WTC11 (cell line): ENCODE measurements at regions not wholly inside any gene's neighbourhood (a gene's known extent, or its start where the extent isn't known, plus 50 kb on each side); places are given as distances from the start of the nearest gene placed in this dataset.
"Not testable (repeated sequence)": the region's sequence is repeated elsewhere in the genome, so short reads cannot be mapped to it uniquely, and the experiment has no call there.

Experiments used
- ATAC-seq: fragments of 200-7000 bp; cut with Tn5 transposase; 2 replicates; pipeline ENCODE4 v1.10.0; 2021; ENCODE audit warnings: mild to moderate bottlenecking, moderate library complexity
- CTCF ChIA-PET: fragments of 300-600 bp; sonication (Branson Sonifier 250); formaldehyde crosslinking; loops from one replicate; lab custom pipeline; 2021; ENCODE audit warnings: antibody characterized with exemption; lab: Charles Lee
- POLR2A ChIA-PET: fragments of 350-600 bp; sonication (Branson Sonifier 250); formaldehyde crosslinking; loops from one replicate; lab custom pipeline; 2021; ENCODE audit warnings: antibody characterized with exemption; lab: Charles Lee
- DNase-seq: peaks from one replicate; pipeline ENCODE4 v3.0.0; 2021; ENCODE audit warnings: low spot score
- H3K27ac Mint-ChIP-seq: 2 replicates; pipeline ENCODE4 v1.8.0; 2021; ENCODE audit warnings: mixed read lengths
- H3K27me3 Mint-ChIP-seq: 2 replicates; pipeline ENCODE4 v1.8.0; 2021; ENCODE audit warnings: low read depth, mild to moderate bottlenecking, moderate library complexity, mixed read lengths
- H3K36me3 Mint-ChIP-seq: 2 replicates; pipeline ENCODE4 v1.8.0; 2021; ENCODE audit warnings: mixed read lengths
- H3K4me1 Mint-ChIP-seq: 2 replicates; pipeline ENCODE4 v1.8.0; 2022; ENCODE audit warnings: mixed read lengths
- H3K4me3 Mint-ChIP-seq: 2 replicates; pipeline ENCODE4 v1.8.0; 2021; ENCODE audit warnings: mild to moderate bottlenecking, moderate library complexity, mixed read lengths
- H3K9me3 Mint-ChIP-seq: 2 replicates; pipeline ENCODE4 v1.8.0; 2021; ENCODE audit warnings: mixed read lengths
- ATF1 ChIP-seq: sonication (generic); formaldehyde crosslinking; IDR thresholded peaks from 2 replicates; pipeline ENCODE4 v1.8.1; 2023; ENCODE audit warnings: mild to moderate bottlenecking, moderate library complexity, missing genetic modification reagents
- EMX1 ChIP-seq: fragments of 250-450 bp; sonication (Bioruptor Pico); IDR thresholded peaks from 2 replicates; pipeline ENCODE4 v1.8.0; 2021; ENCODE audit warnings: mild to moderate bottlenecking
- GABPB1 ChIP-seq: sonication (generic); formaldehyde crosslinking; IDR thresholded peaks from 2 replicates; pipeline ENCODE4 v1.8.1; 2023; ENCODE audit warnings: mild to moderate bottlenecking, missing genetic modification reagents
- GTF2I ChIP-seq: fragments of 250-450 bp; sonication (Bioruptor Pico); conservative IDR thresholded peaks from 2 replicates; pipeline ENCODE4 v1.4.0; 2021; ENCODE audit warnings: mild to moderate bottlenecking
- MXD4 ChIP-seq: fragments of 250-450 bp; sonication (Bioruptor Pico); IDR thresholded peaks from 2 replicates; pipeline ENCODE4 v1.8.0; 2021; ENCODE audit warnings: mild to moderate bottlenecking, moderate library complexity, borderline replicate concordance
- NFYB ChIP-seq: sonication (generic); formaldehyde crosslinking; conservative IDR thresholded peaks from 2 replicates; pipeline ENCODE4 v1.8.0; 2022; ENCODE audit warnings: low read depth, missing genetic modification reagents
- OVOL2 ChIP-seq: fragments of 250-450 bp; sonication (Bioruptor Pico); IDR thresholded peaks from 2 replicates; pipeline ENCODE4 v1.9.0; 2021; ENCODE audit warnings: mild to moderate bottlenecking, borderline replicate concordance
- RORB ChIP-seq: fragments of 250-450 bp; sonication (Bioruptor Pico); IDR thresholded peaks from 2 replicates; pipeline ENCODE4 v1.9.0; 2021; ENCODE audit warnings: mild to moderate bottlenecking
- SMAD3 ChIP-seq: sonication (generic); formaldehyde crosslinking; IDR thresholded peaks from 2 replicates; pipeline ENCODE4 v1.8.0; 2022; ENCODE audit warnings: missing genetic modification reagents, mild to moderate bottlenecking, borderline replicate concordance
- SMAD4 ChIP-seq: sonication (generic); formaldehyde crosslinking; IDR thresholded peaks from 2 replicates; pipeline ENCODE4 v1.8.0; 2022; ENCODE audit warnings: mild to moderate bottlenecking, missing genetic modification reagents
- TP53 ChIP-seq: sonication (generic); formaldehyde crosslinking; IDR thresholded peaks from 2 replicates; pipeline ENCODE4 v1.8.1; 2023; ENCODE audit warnings: mild to moderate bottlenecking, missing genetic modification reagents
- ZNF416 ChIP-seq: fragments of 250-450 bp; sonication (Bioruptor Pico); IDR thresholded peaks from 2 replicates; pipeline ENCODE4 v1.9.0; 2021; ENCODE audit warnings: mild to moderate bottlenecking, inconsistent platforms
- TF ChIP-seq, protein P1 (sequence below): sonication (generic); formaldehyde crosslinking; IDR thresholded peaks from 2 replicates; pipeline ENCODE4 v1.8.1; 2023; ENCODE audit warnings: mild to moderate bottlenecking, missing genetic modification reagents
- TF ChIP-seq, protein P2 (sequence below): fragments of 250-450 bp; sonication (Bioruptor Pico); IDR thresholded peaks from 2 replicates; pipeline ENCODE4 v1.9.0; 2021; ENCODE audit warnings: mild to moderate bottlenecking
- TF ChIP-seq, protein P3 (sequence below): sonication (generic); formaldehyde crosslinking; IDR thresholded peaks from 2 replicates; pipeline ENCODE4 v1.8.0; 2023; ENCODE audit warnings: missing genetic modification reagents
- TF ChIP-seq, protein P4 (sequence below): sonication (generic); formaldehyde crosslinking; IDR thresholded peaks from 2 replicates; pipeline ENCODE4 v1.8.1; 2023; ENCODE audit warnings: mild to moderate bottlenecking, missing genetic modification reagents, borderline replicate concordance
- TF ChIP-seq, protein P5 (sequence below): fragments of 250-450 bp; sonication (Bioruptor Pico); IDR thresholded peaks from 2 replicates; pipeline ENCODE4 v1.8.0; 2021; ENCODE audit warnings: mild to moderate bottlenecking

DNA sequence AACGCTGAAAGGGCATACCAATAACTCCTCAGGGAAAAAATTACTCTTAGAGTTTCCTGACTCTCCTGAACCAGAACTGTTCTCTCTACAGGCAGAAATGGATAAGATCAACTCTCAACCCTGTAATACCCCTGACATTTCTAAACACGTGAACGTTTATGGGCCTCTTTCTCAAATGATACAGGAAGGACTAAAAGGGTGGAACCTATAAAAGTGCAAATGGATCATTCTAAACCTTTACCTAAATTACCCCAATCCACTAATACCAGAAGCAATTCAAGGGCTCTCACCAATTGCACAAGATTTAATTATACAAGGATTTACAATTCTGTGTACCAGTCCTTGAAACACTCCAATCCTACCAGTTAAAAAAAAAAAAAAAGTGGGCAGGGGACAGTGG, 98.0 kb upstream of the FAM174B start (continued):
- TF ChIP-seq, protein P1, sequence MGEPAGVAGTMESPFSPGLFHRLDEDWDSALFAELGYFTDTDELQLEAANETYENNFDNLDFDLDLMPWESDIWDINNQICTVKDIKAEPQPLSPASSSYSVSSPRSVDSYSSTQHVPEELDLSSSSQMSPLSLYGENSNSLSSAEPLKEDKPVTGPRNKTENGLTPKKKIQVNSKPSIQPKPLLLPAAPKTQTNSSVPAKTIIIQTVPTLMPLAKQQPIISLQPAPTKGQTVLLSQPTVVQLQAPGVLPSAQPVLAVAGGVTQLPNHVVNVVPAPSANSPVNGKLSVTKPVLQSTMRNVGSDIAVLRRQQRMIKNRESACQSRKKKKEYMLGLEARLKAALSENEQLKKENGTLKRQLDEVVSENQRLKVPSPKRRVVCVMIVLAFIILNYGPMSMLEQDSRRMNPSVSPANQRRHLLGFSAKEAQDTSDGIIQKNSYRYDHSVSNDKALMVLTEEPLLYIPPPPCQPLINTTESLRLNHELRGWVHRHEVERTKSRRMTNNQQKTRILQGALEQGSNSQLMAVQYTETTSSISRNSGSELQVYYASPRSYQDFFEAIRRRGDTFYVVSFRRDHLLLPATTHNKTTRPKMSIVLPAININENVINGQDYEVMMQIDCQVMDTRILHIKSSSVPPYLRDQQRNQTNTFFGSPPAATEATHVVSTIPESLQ: no peak
- TF ChIP-seq ATF1 (CRISPR knock-in tag) (no peak), RORB (CRISPR knock-in tag) (no peak)
- TF ChIP-seq, protein P2, sequence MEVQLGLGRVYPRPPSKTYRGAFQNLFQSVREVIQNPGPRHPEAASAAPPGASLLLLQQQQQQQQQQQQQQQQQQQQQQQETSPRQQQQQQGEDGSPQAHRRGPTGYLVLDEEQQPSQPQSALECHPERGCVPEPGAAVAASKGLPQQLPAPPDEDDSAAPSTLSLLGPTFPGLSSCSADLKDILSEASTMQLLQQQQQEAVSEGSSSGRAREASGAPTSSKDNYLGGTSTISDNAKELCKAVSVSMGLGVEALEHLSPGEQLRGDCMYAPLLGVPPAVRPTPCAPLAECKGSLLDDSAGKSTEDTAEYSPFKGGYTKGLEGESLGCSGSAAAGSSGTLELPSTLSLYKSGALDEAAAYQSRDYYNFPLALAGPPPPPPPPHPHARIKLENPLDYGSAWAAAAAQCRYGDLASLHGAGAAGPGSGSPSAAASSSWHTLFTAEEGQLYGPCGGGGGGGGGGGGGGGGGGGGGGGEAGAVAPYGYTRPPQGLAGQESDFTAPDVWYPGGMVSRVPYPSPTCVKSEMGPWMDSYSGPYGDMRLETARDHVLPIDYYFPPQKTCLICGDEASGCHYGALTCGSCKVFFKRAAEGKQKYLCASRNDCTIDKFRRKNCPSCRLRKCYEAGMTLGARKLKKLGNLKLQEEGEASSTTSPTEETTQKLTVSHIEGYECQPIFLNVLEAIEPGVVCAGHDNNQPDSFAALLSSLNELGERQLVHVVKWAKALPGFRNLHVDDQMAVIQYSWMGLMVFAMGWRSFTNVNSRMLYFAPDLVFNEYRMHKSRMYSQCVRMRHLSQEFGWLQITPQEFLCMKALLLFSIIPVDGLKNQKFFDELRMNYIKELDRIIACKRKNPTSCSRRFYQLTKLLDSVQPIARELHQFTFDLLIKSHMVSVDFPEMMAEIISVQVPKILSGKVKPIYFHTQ: no peak
- TF ChIP-seq, protein P3, sequence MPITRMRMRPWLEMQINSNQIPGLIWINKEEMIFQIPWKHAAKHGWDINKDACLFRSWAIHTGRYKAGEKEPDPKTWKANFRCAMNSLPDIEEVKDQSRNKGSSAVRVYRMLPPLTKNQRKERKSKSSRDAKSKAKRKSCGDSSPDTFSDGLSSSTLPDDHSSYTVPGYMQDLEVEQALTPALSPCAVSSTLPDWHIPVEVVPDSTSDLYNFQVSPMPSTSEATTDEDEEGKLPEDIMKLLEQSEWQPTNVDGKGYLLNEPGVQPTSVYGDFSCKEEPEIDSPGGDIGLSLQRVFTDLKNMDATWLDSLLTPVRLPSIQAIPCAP (CRISPR knock-in tag): no peak

DNA sequence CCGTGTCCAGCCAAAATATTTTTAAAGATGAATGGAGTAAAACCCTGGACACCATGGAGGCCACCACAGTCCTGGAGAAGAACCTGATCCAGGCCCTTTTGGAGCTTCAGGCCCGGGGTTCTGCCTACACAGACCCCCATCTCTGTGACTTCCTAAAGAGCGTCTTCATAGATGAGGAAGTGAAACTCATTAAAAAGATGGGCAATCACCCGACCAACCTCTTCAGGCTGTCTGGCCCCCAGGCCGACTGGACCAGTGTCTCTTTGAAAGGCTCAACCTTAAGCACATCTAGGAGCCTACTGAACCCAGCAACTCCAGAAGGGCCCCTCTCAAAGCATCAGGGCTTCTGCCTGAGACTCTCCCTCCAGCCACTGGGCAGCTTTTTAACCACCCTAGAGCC, 107.9 kb upstream of the FAM174B start:
- H3K36me3 Mint-ChIP-seq: peaks cover 3% of the 10 kb centered on the region; the same call in 1 of the 2 replicates
- CTCF ChIA-PET: interaction anchor here (0.6 kb wide), 1 partner anchor 288 kb away, joined by 3 read pairs; no protein-coding TSS in a partner anchor

DNA sequence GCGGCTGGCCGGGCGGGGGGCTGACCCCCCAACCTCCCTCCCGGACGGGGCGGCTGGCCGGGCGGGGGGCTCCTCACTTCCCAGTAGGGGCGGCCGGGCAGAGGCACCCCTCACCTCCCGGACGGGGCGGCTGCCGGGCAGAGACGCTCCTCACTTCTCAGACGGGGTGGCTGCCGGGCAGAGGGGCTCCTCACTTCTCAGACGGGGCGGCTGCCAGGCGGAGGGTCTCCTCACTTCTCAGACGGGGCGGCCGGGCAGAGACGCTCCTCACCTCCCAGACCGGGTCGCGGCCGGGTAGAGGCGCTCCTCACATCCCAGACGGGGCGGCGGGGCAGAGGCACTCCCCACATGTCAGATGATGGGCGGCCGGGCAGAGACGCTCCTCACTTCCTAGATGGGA, 112.6 kb upstream of the FAM174B start:
- ATAC-seq, H3K4me1 Mint-ChIP-seq, CTCF ChIA-PET, POLR2A ChIA-PET, H3K27me3 Mint-ChIP-seq, H3K9me3 Mint-ChIP-seq, H3K27ac Mint-ChIP-seq, DNase-seq, H3K4me3 Mint-ChIP-seq: not testable (repeated sequence)
- H3K36me3 Mint-ChIP-seq: peaks cover 11% of the 10 kb centered on the region

More for the DNA sequence above, 107.9 kb upstream of the FAM174B start:
- TF ChIP-seq EMX1 (no peak), TP53 (CRISPR knock-in tag) (no peak), ZNF416 (CRISPR knock-in tag) (no peak), NFYB (CRISPR knock-in tag) (no peak), MXD4 (CRISPR knock-in tag) (no peak)
- Mint-ChIP-seq H3K4me1 (no peaks in the 10 kb centered on the region), H3K9me3 (peaks cover 12% of the 10 kb centered on the region), H3K27me3 (peaks cover 2% of the 10 kb centered on the region; the same call in 1 of the 2 replicates), H3K27ac (no peak overlapping the region), H3K4me3 (no peak overlapping the region)
- DNase-seq: no peak
- no peak for ATAC-seq
- POLR2A ChIA-PET: no interaction called here

DNA sequence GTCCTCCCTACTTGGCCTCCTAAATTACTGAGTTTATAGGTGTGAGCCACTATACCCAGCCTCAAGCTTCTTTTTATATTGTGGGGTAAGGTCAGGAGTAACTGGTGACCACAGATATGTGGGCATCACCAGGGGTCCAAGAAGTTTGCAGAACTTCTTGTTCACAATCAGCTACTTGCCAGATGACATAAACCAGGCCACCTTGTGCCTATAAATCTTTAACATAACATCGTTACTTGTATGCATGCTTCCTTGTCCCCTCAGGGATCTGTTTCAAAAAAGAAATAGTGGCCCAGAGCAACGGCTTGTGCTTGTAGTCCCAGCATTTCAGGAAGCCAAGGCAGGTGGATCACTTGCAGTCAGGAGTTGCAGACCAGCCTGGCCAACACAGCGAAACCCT, 115.1 kb upstream of the FAM174B start:
- ChIA-PET CTCF (interaction anchor here (1.1 kb wide), 1 partner anchor 27 kb away, joined by 3 read pairs; no protein-coding TSS in a partner anchor), POLR2A (no interaction called here)
- no peak for ATAC-seq
- H3K27me3 Mint-ChIP-seq: no peaks in the 10 kb centered on the region
- H3K27ac Mint-ChIP-seq: no peak overlapping the region
- H3K4me1 Mint-ChIP-seq: no peaks in the 10 kb centered on the region
- DNase-seq: no peak
- peaks cover 4% of the 10 kb centered on the region; the same call in 1 of the 2 replicates for H3K9me3 Mint-ChIP-seq
- H3K36me3 Mint-ChIP-seq: peaks cover 11% of the 10 kb centered on the region
- no peak overlapping the region for H3K4me3 Mint-ChIP-seq
- no peak for TF ChIP-seq GABPB1
- no peak for TF ChIP-seq SMAD4 (CRISPR knock-in tag)
- no peak for TF ChIP-seq GTF2I
- no peak for TF ChIP-seq OVOL2 (CRISPR knock-in tag)
- TF ChIP-seq, protein P1: no peak
- TF ChIP-seq SMAD3 (CRISPR knock-in tag): no peak
- TF ChIP-seq, protein P4, sequence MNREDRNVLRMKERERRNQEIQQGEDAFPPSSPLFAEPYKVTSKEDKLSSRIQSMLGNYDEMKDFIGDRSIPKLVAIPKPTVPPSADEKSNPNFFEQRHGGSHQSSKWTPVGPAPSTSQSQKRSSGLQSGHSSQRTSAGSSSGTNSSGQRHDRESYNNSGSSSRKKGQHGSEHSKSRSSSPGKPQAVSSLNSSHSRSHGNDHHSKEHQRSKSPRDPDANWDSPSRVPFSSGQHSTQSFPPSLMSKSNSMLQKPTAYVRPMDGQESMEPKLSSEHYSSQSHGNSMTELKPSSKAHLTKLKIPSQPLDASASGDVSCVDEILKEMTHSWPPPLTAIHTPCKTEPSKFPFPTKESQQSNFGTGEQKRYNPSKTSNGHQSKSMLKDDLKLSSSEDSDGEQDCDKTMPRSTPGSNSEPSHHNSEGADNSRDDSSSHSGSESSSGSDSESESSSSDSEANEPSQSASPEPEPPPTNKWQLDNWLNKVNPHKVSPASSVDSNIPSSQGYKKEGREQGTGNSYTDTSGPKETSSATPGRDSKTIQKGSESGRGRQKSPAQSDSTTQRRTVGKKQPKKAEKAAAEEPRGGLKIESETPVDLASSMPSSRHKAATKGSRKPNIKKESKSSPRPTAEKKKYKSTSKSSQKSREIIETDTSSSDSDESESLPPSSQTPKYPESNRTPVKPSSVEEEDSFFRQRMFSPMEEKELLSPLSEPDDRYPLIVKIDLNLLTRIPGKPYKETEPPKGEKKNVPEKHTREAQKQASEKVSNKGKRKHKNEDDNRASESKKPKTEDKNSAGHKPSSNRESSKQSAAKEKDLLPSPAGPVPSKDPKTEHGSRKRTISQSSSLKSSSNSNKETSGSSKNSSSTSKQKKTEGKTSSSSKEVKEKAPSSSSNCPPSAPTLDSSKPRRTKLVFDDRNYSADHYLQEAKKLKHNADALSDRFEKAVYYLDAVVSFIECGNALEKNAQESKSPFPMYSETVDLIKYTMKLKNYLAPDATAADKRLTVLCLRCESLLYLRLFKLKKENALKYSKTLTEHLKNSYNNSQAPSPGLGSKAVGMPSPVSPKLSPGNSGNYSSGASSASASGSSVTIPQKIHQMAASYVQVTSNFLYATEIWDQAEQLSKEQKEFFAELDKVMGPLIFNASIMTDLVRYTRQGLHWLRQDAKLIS (CRISPR knock-in tag): no peak
- TF ChIP-seq, protein P5, sequence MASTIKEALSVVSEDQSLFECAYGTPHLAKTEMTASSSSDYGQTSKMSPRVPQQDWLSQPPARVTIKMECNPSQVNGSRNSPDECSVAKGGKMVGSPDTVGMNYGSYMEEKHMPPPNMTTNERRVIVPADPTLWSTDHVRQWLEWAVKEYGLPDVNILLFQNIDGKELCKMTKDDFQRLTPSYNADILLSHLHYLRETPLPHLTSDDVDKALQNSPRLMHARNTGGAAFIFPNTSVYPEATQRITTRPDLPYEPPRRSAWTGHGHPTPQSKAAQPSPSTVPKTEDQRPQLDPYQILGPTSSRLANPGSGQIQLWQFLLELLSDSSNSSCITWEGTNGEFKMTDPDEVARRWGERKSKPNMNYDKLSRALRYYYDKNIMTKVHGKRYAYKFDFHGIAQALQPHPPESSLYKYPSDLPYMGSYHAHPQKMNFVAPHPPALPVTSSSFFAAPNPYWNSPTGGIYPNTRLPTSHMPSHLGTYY (CRISPR knock-in tag): no peak
